ENCODE measurements at regions not wholly inside any gene's neighbourhood (a gene's known extent, or its start where the extent isn't known, plus 50 kb on each side); places are given as distances from the start of the nearest gene placed in this dataset.

GRCh38 chr2:12114816-12115215 lies 368.4 kb downstream of the LPIN1 start:
- TF ChIP-seq CTCF (IDR thresholded peaks at IDR 0.05) (no peak), POLR2AphosphoS5 (IDR thresholded peaks at IDR 0.05) (no peak), EP300 (IDR thresholded peaks at IDR 0.05) (no peak), POLR2A (IDR thresholded peaks at IDR 0.05) (no peak)
